ENCODE measurements at regions not wholly inside any gene's neighbourhood (a gene's known extent, or its start where the extent isn't known, plus 50 kb on each side); places are given as distances from the start of the nearest gene placed in this dataset.

DNA sequence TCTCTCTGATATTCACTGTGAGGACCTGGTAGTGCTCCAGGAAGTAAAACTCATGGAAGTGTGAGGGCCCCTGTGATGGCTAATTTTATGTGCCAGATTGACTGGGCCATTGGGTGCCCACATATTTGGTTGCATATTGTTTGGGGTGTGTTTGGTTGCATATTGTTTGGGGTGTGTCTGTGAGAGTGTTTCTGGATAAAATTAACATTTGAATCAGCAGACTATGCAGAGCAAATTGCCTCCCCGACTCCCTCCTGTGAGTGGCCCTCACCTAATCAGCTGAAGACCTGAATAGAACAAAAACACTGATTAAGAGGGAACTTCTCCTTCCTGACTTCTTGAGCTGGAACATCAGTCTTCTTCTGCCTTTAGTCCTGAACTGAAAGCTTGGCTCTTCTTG lies 173.3 kb upstream of the LINC00305 start:
- TF ChIP-seq, protein P1, sequence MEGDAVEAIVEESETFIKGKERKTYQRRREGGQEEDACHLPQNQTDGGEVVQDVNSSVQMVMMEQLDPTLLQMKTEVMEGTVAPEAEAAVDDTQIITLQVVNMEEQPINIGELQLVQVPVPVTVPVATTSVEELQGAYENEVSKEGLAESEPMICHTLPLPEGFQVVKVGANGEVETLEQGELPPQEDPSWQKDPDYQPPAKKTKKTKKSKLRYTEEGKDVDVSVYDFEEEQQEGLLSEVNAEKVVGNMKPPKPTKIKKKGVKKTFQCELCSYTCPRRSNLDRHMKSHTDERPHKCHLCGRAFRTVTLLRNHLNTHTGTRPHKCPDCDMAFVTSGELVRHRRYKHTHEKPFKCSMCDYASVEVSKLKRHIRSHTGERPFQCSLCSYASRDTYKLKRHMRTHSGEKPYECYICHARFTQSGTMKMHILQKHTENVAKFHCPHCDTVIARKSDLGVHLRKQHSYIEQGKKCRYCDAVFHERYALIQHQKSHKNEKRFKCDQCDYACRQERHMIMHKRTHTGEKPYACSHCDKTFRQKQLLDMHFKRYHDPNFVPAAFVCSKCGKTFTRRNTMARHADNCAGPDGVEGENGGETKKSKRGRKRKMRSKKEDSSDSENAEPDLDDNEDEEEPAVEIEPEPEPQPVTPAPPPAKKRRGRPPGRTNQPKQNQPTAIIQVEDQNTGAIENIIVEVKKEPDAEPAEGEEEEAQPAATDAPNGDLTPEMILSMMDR (IDR thresholded peaks at IDR 0.05; ENCODE audit: insufficient read depth, low read length, poor library complexity, severe bottlenecking) = no peak
- TF ChIP-seq EZH2phosphoT487 (conservative IDR thresholded peaks at IDR 0.05; ENCODE audit: low read length) = no peak

All from SU-DHL-6 (cell line).